ENCODE measurements at regions not wholly inside any gene's neighbourhood (a gene's known extent, or its start where the extent isn't known, plus 50 kb on each side); places are given as distances from the start of the nearest gene placed in this dataset.
"Not testable (repeated sequence)": the region's sequence is repeated elsewhere in the genome, so short reads cannot be mapped to it uniquely, and the experiment has no call there.

DNA sequence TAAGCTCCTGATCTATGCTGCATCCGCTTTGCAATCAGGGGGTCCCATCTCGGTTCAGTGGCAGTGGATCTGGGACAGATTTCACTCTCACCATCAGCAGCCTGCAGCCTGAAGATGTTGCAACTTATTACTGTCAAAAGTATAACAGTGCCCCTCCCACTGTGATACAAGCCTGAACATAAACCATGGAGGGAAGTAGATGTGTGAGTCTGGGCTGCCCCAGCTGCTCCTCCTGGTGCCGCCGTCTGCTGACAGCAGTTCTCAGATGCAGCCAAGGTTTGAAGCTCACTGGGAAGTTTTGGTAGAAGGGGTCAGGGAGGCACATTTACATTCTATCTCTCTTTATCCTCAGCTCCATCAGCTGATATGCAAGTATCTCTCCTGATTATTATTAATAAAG is 1277.7 kb downstream of the RPIA start:
- H3K9me3 ChIP-seq (ENCODE audit: control insufficient read depth in 2 of 3, insufficient read depth in 1 of 3, low read length in 3 of 3); H3K4me3 ChIP-seq (ENCODE audit: low read length in 3 of 3); H3K27me3 ChIP-seq (ENCODE audit: control insufficient read depth, insufficient read depth, low read length); H3K36me3 ChIP-seq (ENCODE audit: control insufficient read depth in 2 of 3, insufficient read depth in 3 of 3, low read length in 3 of 3); intact Hi-C loops (cut with DNase I); H3K27ac ChIP-seq (ENCODE audit: low read depth in 2 of 2, low read length in 2 of 2); DNase-seq; H3K9ac ChIP-seq (ENCODE audit: low read length in 3 of 3); H3K4me1 ChIP-seq (ENCODE audit: control insufficient read depth in 2 of 3, insufficient read depth in 2 of 3, low read depth in 1 of 3, low read length in 3 of 3); FAIRE-seq: not testable (repeated sequence)

DNA sequence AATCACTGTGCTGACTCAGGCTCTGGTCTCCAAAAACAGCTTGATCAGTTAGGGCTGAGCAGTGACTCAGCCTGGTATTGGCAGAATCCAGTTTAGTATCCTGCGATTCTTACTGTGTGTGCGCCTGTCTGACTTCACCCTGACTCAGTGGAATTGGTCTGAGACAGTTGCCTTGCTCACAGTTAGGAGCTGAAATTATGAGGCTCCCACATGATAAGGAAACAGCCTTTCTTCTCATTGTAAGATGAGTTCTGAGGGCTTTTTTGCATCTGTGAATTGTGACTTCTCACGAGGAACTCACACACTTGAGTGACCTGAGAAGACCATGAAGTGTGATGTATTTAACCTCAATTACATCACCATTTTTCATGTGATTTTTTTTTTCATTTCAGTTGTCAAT is 1282.4 kb downstream of the RPIA start:
- DNase-seq; H3K27ac ChIP-seq (ENCODE audit: low read depth in 2 of 2, low read length in 2 of 2); H3K27me3 ChIP-seq (ENCODE audit: control insufficient read depth, insufficient read depth, low read length); FAIRE-seq; H3K9ac ChIP-seq (ENCODE audit: low read length in 3 of 3); H3K4me1 ChIP-seq (ENCODE audit: control insufficient read depth in 2 of 3, insufficient read depth in 2 of 3, low read depth in 1 of 3, low read length in 3 of 3); H3K4me3 ChIP-seq (ENCODE audit: low read length in 3 of 3); intact Hi-C loops (cut with DNase I); H3K36me3 ChIP-seq (ENCODE audit: control insufficient read depth in 2 of 3, insufficient read depth in 3 of 3, low read length in 3 of 3); H3K9me3 ChIP-seq (ENCODE audit: control insufficient read depth in 2 of 3, insufficient read depth in 1 of 3, low read length in 3 of 3): not testable (repeated sequence)

DNA sequence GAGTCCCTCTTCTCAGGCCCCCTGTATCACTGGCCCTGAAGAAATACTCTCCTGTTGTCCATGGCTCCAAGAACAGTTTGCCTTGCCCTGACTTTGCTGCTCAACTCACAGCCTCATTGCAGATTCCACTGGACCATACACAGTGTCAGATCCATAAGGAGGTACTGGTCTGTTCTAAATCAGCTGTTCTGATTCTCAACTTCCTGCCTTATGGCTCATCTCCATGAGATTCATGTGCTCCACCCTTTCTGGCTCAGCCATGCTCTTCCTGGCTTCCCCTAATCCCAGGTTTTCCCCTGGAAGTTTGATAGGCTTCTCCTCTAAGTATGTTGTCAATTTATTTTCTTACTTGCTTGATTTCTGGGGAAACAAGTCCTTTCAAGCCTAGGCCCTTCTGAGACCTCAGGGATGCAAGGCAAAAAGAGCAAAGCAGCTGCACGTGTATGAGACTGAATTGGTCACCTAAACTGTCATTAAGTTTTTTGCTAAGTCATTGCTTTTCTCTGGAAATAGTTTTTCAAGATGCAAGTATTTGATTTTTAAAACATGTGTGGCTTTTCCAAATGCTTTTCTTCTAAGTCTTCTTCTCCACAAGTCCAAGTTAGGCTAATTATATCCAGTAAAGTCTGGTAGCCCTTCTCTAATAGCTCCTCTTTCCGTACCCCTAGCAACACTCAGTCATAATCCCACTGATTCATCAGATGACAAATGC is 1288.5 kb downstream of the RPIA start:
- H3K27ac ChIP-seq (ENCODE audit: low read depth in 2 of 2, low read length in 2 of 2); H3K27me3 ChIP-seq (ENCODE audit: control insufficient read depth, insufficient read depth, low read length); FAIRE-seq; H3K36me3 ChIP-seq (ENCODE audit: control insufficient read depth in 2 of 3, insufficient read depth in 3 of 3, low read length in 3 of 3); H3K9ac ChIP-seq (ENCODE audit: low read length in 3 of 3); H3K4me1 ChIP-seq (ENCODE audit: control insufficient read depth in 2 of 3, insufficient read depth in 2 of 3, low read depth in 1 of 3, low read length in 3 of 3); H3K9me3 ChIP-seq (ENCODE audit: control insufficient read depth in 2 of 3, insufficient read depth in 1 of 3, low read length in 3 of 3); intact Hi-C loops (cut with DNase I); H3K4me3 ChIP-seq (ENCODE audit: low read length in 3 of 3); DNase-seq: not testable (repeated sequence)

DNA sequence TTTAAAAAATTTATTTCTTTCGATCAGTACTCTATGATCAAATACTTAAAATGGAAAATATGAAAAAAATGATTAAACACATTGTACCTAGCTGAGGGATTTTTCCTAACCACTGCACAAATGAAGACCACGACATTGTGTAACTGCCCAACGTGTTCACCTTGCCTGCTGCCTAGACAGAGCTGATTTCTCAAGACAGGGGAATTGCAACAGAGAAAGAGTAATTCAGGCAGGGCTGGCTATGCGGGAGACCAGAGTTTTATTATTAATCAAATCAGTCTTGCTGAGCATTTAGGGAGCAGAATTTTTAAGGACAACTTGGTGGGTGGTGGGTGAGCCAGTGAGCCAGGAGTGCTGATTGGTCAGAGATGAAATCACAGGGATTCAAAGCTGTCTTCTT is 1290.8 kb downstream of the RPIA start:
- H3K27ac ChIP-seq (ENCODE audit: low read depth in 2 of 2, low read length in 2 of 2); H3K36me3 ChIP-seq (ENCODE audit: control insufficient read depth in 2 of 3, insufficient read depth in 3 of 3, low read length in 3 of 3); H3K9ac ChIP-seq (ENCODE audit: low read length in 3 of 3); intact Hi-C loops (cut with DNase I); FAIRE-seq; H3K9me3 ChIP-seq (ENCODE audit: control insufficient read depth in 2 of 3, insufficient read depth in 1 of 3, low read length in 3 of 3); H3K27me3 ChIP-seq (ENCODE audit: control insufficient read depth, insufficient read depth, low read length); H3K4me3 ChIP-seq (ENCODE audit: low read length in 3 of 3); DNase-seq; H3K4me1 ChIP-seq (ENCODE audit: control insufficient read depth in 2 of 3, insufficient read depth in 2 of 3, low read depth in 1 of 3, low read length in 3 of 3): not testable (repeated sequence)

- intact Hi-C loops (cut with DNase I); H3K9ac ChIP-seq (ENCODE audit: low read length in 3 of 3); H3K4me1 ChIP-seq (ENCODE audit: control insufficient read depth in 2 of 3, insufficient read depth in 2 of 3, low read depth in 1 of 3, low read length in 3 of 3); DNase-seq; H3K27ac ChIP-seq (ENCODE audit: low read depth in 2 of 2, low read length in 2 of 2); H3K4me3 ChIP-seq (ENCODE audit: low read length in 3 of 3); H3K27me3 ChIP-seq (ENCODE audit: control insufficient read depth, insufficient read depth, low read length); H3K36me3 ChIP-seq (ENCODE audit: control insufficient read depth in 2 of 3, insufficient read depth in 3 of 3, low read length in 3 of 3); H3K9me3 ChIP-seq (ENCODE audit: control insufficient read depth in 2 of 3, insufficient read depth in 1 of 3, low read length in 3 of 3); FAIRE-seq: not testable (repeated sequence)
These were observed 1294.2 kb downstream of the RPIA start for GRCh38 chr2:89985650-89986049.

- FAIRE-seq; H3K9me3 ChIP-seq (ENCODE audit: control insufficient read depth in 2 of 3, insufficient read depth in 1 of 3, low read length in 3 of 3); H3K27me3 ChIP-seq (ENCODE audit: control insufficient read depth, insufficient read depth, low read length); H3K36me3 ChIP-seq (ENCODE audit: control insufficient read depth in 2 of 3, insufficient read depth in 3 of 3, low read length in 3 of 3); DNase-seq; H3K27ac ChIP-seq (ENCODE audit: low read depth in 2 of 2, low read length in 2 of 2); H3K4me1 ChIP-seq (ENCODE audit: control insufficient read depth in 2 of 3, insufficient read depth in 2 of 3, low read depth in 1 of 3, low read length in 3 of 3); H3K9ac ChIP-seq (ENCODE audit: low read length in 3 of 3); intact Hi-C loops (cut with DNase I); H3K4me3 ChIP-seq (ENCODE audit: low read length in 3 of 3): not testable (repeated sequence)
These were observed 1295.1 kb downstream of the RPIA start for GRCh38 chr2:89986532-89986931.

- H3K4me3 ChIP-seq (ENCODE audit: low read length in 3 of 3); H3K27me3 ChIP-seq (ENCODE audit: control insufficient read depth, insufficient read depth, low read length); FAIRE-seq; H3K9ac ChIP-seq (ENCODE audit: low read length in 3 of 3); DNase-seq; H3K27ac ChIP-seq (ENCODE audit: low read depth in 2 of 2, low read length in 2 of 2); H3K9me3 ChIP-seq (ENCODE audit: control insufficient read depth in 2 of 3, insufficient read depth in 1 of 3, low read length in 3 of 3); H3K4me1 ChIP-seq (ENCODE audit: control insufficient read depth in 2 of 3, insufficient read depth in 2 of 3, low read depth in 1 of 3, low read length in 3 of 3); intact Hi-C loops (cut with DNase I); H3K36me3 ChIP-seq (ENCODE audit: control insufficient read depth in 2 of 3, insufficient read depth in 3 of 3, low read length in 3 of 3): not testable (repeated sequence)
These were observed 1305.3 kb downstream of the RPIA start for GRCh38 chr2:89996779-89997178.

GRCh38 chr2:90004553-90004952 is 1313.1 kb downstream of the RPIA start:
- FAIRE-seq; H3K9me3 ChIP-seq (ENCODE audit: control insufficient read depth in 2 of 3, insufficient read depth in 1 of 3, low read length in 3 of 3); H3K36me3 ChIP-seq (ENCODE audit: control insufficient read depth in 2 of 3, insufficient read depth in 3 of 3, low read length in 3 of 3); H3K27ac ChIP-seq (ENCODE audit: low read depth in 2 of 2, low read length in 2 of 2); H3K4me1 ChIP-seq (ENCODE audit: control insufficient read depth in 2 of 3, insufficient read depth in 2 of 3, low read depth in 1 of 3, low read length in 3 of 3); H3K4me3 ChIP-seq (ENCODE audit: low read length in 3 of 3); H3K27me3 ChIP-seq (ENCODE audit: control insufficient read depth, insufficient read depth, low read length); intact Hi-C loops (cut with DNase I); DNase-seq; H3K9ac ChIP-seq (ENCODE audit: low read length in 3 of 3): not testable (repeated sequence)

Measured in kidney (tissue), 10 donors.